Activated T-helper 17 cell treated with anti-CD3 and anti-CD28 coated beads, Interleukin-2, amount 50 U/mL, for 72 hours (primary cell): ENCODE measurements at regions not wholly inside any gene's neighbourhood (a gene's known extent, or its start where the extent isn't known, plus 50 kb on each side); places are given as distances from the start of the nearest gene placed in this dataset.

ENCODE experiments used
- ATAC-seq: fragments of 150-1000 bp; cut with Tn5 transposase; replicated peaks from 2 replicates; pipeline ENCODE4 v1.10.0; 2021; ENCODE audit warnings: mild to moderate bottlenecking, moderate library complexity
- H3K27ac Mint-ChIP-seq: one replicate; pipeline ENCODE4 v1.8.0; 2022; ENCODE audit warnings: mixed read lengths
- H3K27me3 Mint-ChIP-seq: one replicate; pipeline ENCODE4 v1.8.0; 2022; ENCODE audit warnings: mixed read lengths
- H3K36me3 Mint-ChIP-seq: one replicate; pipeline ENCODE4 v1.8.0; 2022; ENCODE audit warnings: low read depth, mild to moderate bottlenecking, mixed read lengths
- H3K4me1 Mint-ChIP-seq: one replicate; pipeline ENCODE4 v1.8.0; 2022; ENCODE audit warnings: mixed read lengths
- H3K4me3 Mint-ChIP-seq: one replicate; pipeline ENCODE4 v1.8.0; 2022; ENCODE audit warnings: mild to moderate bottlenecking, mixed read lengths
- H3K9me3 Mint-ChIP-seq: one replicate; pipeline ENCODE4 v1.8.0; 2022; ENCODE audit warnings: mixed read lengths

GRCh38 chr14:101215266-101215665 lies 311.7 kb upstream of the RTL1 start:
- no peak overlapping the region for H3K27ac Mint-ChIP-seq
- no peak overlapping the region for H3K4me3 Mint-ChIP-seq
- peaks cover 5% of the 10 kb centered on the region for H3K9me3 Mint-ChIP-seq
- no peaks in the 10 kb centered on the region for H3K36me3 Mint-ChIP-seq
- H3K4me1 Mint-ChIP-seq, result no peaks in the 10 kb centered on the region
- ATAC-seq, result no peak
- peaks cover 6% of the 10 kb centered on the region for H3K27me3 Mint-ChIP-seq

GRCh38 chr14:101215927-101216326 lies 312.4 kb upstream of the RTL1 start:
- H3K4me3 Mint-ChIP-seq, result no peak overlapping the region
- no peak overlapping the region for H3K27ac Mint-ChIP-seq
- no peaks in the 10 kb centered on the region for H3K36me3 Mint-ChIP-seq
- no peak for ATAC-seq
- no peaks in the 10 kb centered on the region for H3K4me1 Mint-ChIP-seq
- H3K9me3 Mint-ChIP-seq, result peaks cover 5% of the 10 kb centered on the region
- H3K27me3 Mint-ChIP-seq, result peaks cover 10% of the 10 kb centered on the region

GRCh38 chr14:101216366-101217079 lies 313.0 kb upstream of the RTL1 start:
- H3K4me1 Mint-ChIP-seq, result no peaks in the 10 kb centered on the region
- H3K4me3 Mint-ChIP-seq, result no peak overlapping the region
- H3K27ac Mint-ChIP-seq, result no peak overlapping the region
- ATAC-seq, result no peak
- H3K27me3 Mint-ChIP-seq, result peaks cover 11% of the 10 kb centered on the region
- H3K36me3 Mint-ChIP-seq, result no peaks in the 10 kb centered on the region
- peaks cover 5% of the 10 kb centered on the region for H3K9me3 Mint-ChIP-seq

GRCh38 chr14:101217080-101217463 lies 313.6 kb upstream of the RTL1 start:
- no peak overlapping the region for H3K4me3 Mint-ChIP-seq

GRCh38 chr14:101217616-101218371 lies 314.3 kb upstream of the RTL1 start:
- Mint-ChIP-seq H3K27ac (no peak overlapping the region), H3K27me3 (peaks cover 11% of the 10 kb centered on the region), H3K4me1 (no peaks in the 10 kb centered on the region), H3K9me3 (no peaks in the 10 kb centered on the region), H3K36me3 (no peaks in the 10 kb centered on the region), H3K4me3 (no peak overlapping the region)
- ATAC-seq, result no peak

More at GRCh38 chr14:101217080-101217463, 313.6 kb upstream of the RTL1 start:
- no peak for ATAC-seq
- Mint-ChIP-seq H3K4me1 (no peaks in the 10 kb centered on the region), H3K27me3 (peaks cover 11% of the 10 kb centered on the region), H3K9me3 (peaks cover 2% of the 10 kb centered on the region), H3K27ac (no peak overlapping the region), H3K36me3 (no peaks in the 10 kb centered on the region)

- ATAC-seq, result no peak
- Mint-ChIP-seq H3K27ac (no peak overlapping the region), H3K27me3 (peaks cover 11% of the 10 kb centered on the region), H3K4me3 (no peak overlapping the region), H3K9me3 (no peaks in the 10 kb centered on the region), H3K4me1 (no peaks in the 10 kb centered on the region), H3K36me3 (no peaks in the 10 kb centered on the region)
Observed at GRCh38 chr14:101219896-101220703, 316.6 kb upstream of the RTL1 start.

- no peak overlapping the region for H3K4me3 Mint-ChIP-seq
- no peaks in the 10 kb centered on the region for H3K4me1 Mint-ChIP-seq
- H3K9me3 Mint-ChIP-seq, result no peaks in the 10 kb centered on the region
- H3K36me3 Mint-ChIP-seq, result no peaks in the 10 kb centered on the region
- no peak for ATAC-seq
- peaks cover 11% of the 10 kb centered on the region for H3K27me3 Mint-ChIP-seq
- no peak overlapping the region for H3K27ac Mint-ChIP-seq
Observed at GRCh38 chr14:101220921-101221510, 317.5 kb upstream of the RTL1 start.

- Mint-ChIP-seq H3K27ac (no peak overlapping the region), H3K27me3 (peaks cover 11% of the 10 kb centered on the region), H3K9me3 (no peaks in the 10 kb centered on the region), H3K4me1 (no peaks in the 10 kb centered on the region), H3K4me3 (no peak overlapping the region), H3K36me3 (no peaks in the 10 kb centered on the region)
- no peak for ATAC-seq
Observed at GRCh38 chr14:101221549-101222160, 318.1 kb upstream of the RTL1 start.

- H3K9me3 Mint-ChIP-seq, result no peaks in the 10 kb centered on the region
- no peaks in the 10 kb centered on the region for H3K4me1 Mint-ChIP-seq
- no peak for ATAC-seq
- H3K27ac Mint-ChIP-seq, result no peak overlapping the region
- no peaks in the 10 kb centered on the region for H3K36me3 Mint-ChIP-seq
- peaks cover 11% of the 10 kb centered on the region for H3K27me3 Mint-ChIP-seq
- no peak overlapping the region for H3K4me3 Mint-ChIP-seq
Observed at GRCh38 chr14:101222362-101223070, 319.0 kb upstream of the RTL1 start.

- Mint-ChIP-seq H3K36me3 (no peaks in the 10 kb centered on the region), H3K4me1 (no peaks in the 10 kb centered on the region), H3K9me3 (no peaks in the 10 kb centered on the region), H3K27ac (no peak overlapping the region), H3K4me3 (no peak overlapping the region), H3K27me3 (peaks cover 11% of the 10 kb centered on the region)
- no peak for ATAC-seq
Observed at GRCh38 chr14:101223127-101223526, 319.6 kb upstream of the RTL1 start.

- Mint-ChIP-seq H3K4me1 (no peaks in the 10 kb centered on the region), H3K27ac (no peak overlapping the region), H3K27me3 (peaks cover 11% of the 10 kb centered on the region), H3K4me3 (no peak overlapping the region), H3K9me3 (no peaks in the 10 kb centered on the region), H3K36me3 (no peaks in the 10 kb centered on the region)
- no peak for ATAC-seq
Observed at GRCh38 chr14:101223561-101224162, 320.1 kb upstream of the RTL1 start.

GRCh38 chr14:101224356-101225156 lies 321.0 kb upstream of the RTL1 start:
- Mint-ChIP-seq H3K9me3 (no peaks in the 10 kb centered on the region), H3K27me3 (peaks cover 7% of the 10 kb centered on the region), H3K4me3 (no peak overlapping the region), H3K27ac (no peak overlapping the region), H3K36me3 (no peaks in the 10 kb centered on the region), H3K4me1 (no peaks in the 10 kb centered on the region)
- ATAC-seq, result no peak
